Occipital lobe (tissue), 1 donor: ENCODE measurements at regions not wholly inside any gene's neighbourhood (a gene's known extent, or its start where the extent isn't known, plus 50 kb on each side); places are given as distances from the start of the nearest gene placed in this dataset.

Experiments
- DNase-seq: peaks from one replicate; lab custom pipeline; 2025; lab: John Stamatoyannopoulos, UW

DNA sequence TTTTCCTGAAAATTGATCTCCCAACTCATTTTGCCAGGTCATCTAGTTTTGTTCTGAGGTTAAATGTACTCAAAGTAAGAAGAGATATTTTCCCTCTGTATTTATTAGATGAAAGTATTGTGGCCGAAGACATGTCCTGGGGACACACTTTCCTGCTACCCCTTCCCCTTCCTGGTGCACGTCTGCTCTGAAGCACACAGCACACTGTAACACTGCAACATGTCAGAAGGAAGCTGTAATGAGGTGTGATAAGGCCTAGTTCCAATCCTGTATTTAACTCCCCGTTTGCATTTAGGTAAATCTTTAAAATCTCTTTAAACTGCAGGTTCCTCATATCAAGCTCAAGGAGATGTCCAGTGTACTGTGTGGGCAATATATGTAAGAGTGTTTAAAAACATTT lies 99.4 kb downstream of the HDGFL1 start:
- no peak for DNase-seq

GRCh38 chr6:22670605-22671004 lies 101.2 kb downstream of the HDGFL1 start:
- no peak for DNase-seq

DNA sequence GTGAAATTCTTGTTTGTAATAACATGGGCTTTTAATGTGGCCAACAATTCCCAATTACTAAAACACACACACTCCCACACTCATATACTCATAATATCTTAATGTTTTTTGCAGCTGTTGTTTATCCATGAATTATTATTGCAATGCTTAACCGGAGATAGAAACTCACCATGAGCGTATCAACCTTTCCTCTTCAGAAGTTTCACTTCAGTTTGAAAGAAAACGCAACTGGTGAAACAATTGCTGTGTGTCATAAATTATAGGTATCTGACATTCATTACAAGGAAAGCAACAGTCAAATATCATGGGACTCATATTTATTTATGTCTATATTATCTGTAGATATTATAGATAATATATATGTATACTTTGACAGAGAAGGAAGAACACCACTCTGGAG lies 104.1 kb downstream of the HDGFL1 start:
- no peak for DNase-seq

DNA sequence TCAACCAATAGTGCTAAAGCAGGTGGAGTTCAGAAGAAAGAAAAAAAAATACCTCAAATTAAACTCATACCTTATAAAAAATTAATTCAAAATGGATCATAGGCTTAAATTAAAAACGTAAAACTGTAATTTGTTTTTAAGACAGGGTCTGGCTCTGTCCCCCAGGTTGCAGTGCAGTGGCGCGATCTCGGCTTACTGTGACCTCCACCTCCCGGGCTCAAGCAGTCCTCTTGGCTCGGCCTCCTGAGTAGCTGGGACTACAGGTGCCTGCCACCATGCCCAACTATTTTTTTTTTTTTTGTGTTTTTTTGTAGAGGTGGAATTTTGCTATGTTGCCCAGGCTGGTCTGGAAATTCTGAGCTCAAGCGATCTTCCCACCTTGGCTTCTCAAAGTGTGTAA lies 111.6 kb downstream of the HDGFL1 start:
- DNase-seq, result no peak

DNA sequence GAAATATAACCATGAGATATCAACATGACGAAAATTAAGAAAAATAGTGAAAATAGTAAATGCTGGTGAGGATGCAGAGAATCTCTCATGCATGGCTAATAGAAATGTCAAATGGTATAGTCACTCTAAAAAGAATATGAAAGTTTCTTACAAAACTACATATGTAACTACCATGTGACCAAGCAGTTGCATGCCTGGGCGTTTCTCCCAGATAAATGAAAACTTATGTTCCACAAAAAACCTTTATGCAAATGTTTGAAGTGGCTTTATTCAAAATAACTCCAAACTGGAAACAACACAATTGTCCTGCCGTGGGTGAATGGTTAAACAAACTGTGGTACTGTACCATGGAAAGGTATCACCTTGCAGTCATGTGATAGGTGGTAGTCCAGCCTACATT lies 112.4 kb downstream of the HDGFL1 start:
- DNase-seq, result no peak

GRCh38 chr6:22682979-22683378 lies 113.6 kb downstream of the HDGFL1 start:
- no peak for DNase-seq

DNA sequence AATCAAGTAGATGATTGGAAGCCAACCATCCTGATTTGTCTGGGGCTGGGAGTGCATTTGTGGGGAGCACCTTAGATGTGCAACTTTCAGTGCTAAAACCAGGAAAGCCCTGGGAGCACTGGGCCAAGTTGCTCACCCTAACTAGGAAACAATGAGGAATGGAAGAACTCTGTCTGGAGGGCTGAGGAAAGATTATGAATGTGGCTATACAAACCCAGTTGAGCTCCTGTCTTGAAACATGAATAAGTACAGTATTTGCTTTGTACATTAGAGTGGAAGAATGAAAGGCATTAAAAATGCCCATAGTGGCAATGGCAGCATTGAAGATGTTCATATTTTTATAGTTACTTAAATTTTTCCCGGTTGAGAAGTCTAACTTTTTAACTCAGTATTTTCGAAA lies 121.1 kb downstream of the HDGFL1 start:
- no peak for DNase-seq

GRCh38 chr6:22694092-22694724 lies 124.8 kb downstream of the HDGFL1 start:
- DNase-seq, result no peak

DNA sequence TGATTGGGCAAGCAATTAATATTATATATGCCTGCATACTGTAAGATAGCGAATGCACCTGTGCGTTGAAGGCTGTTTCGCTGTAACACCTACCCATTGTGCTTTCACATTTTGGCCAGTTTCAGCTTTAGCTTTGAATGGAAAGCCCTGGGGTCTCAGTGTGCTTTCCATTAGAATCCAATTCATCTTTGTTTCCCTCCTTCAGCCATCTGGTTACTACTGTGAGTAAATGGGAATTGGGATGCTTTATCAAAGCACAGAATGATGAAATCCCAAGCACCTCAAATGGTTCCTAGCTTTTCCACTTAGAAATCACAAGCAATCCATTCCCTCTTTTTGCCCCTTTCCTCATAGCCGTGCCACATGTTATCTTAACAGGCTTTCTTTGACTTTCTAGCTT lies 127.1 kb downstream of the HDGFL1 start:
- no peak for DNase-seq

- no peak for DNase-seq
Measured at GRCh38 chr6:22697306-22697705, 127.9 kb downstream of the HDGFL1 start.

- no peak for DNase-seq
Measured at GRCh38 chr6:22699151-22699550, 129.8 kb downstream of the HDGFL1 start.

DNA sequence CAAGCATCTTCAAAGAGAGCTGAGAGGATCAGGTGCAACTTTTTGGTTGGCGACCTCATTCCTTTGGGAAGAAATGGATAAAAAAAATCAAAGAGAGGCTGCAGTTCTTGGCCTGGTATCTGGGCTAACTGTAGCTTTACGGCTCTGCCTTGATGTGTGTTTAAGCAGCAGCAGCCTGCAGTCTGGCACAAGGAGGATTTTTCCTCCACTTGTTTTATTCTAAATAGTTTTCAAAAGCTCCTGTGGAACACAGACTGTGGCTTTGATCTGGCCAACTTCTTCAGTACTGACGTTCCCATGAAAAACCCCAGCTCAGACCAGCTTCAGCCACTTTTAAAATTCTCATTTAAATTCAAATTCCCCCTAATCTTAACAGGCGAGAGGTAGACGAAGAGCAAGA lies 137.3 kb downstream of the HDGFL1 start:
- no peak for DNase-seq

DNA sequence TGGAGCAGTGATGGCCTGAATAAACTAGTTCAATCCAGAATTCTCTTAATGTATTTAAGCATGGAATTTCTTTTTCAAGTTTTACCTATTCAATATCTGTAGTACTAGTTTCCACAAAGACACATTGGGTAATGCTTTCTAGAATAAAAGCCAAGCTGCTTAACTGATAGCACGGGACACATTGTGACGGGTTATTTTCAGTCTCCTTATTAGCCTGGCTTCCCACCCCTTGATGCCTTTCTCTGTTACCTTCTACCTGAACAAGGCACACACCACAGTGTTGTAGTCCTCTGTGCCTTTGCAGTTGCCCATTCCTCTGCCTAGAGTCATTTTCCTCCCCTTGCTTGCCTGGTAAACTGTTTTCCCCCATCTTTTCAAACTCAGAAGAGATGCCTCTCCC lies 139.1 kb downstream of the HDGFL1 start:
- no peak for DNase-seq

- DNase-seq, result no peak
Measured at GRCh38 chr6:22709803-22710202, 140.4 kb downstream of the HDGFL1 start.

GRCh38 chr6:22716721-22717120 lies 147.4 kb downstream of the HDGFL1 start:
- no peak for DNase-seq

DNA sequence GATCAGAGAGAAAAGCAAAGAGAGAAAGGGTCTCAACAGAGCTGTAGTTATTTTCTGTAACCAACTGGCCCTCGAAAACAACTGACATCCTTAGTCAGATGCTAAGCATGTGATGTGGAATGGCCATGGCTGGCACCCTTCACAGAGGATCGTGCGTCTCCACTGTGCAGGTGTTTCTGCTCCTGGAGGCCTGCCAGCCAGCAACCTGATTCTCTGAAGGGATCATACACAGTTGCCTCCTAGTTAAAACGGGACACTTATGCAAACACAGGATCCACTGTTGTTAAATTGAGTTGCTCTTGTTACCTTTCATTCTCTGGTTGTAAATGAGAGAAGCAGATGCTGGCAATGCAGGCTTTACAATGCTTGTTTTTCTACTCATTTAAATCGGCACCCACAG lies 148.5 kb downstream of the HDGFL1 start:
- DNase-seq, result no peak

GRCh38 chr6:22722913-22723312 lies 153.5 kb downstream of the HDGFL1 start:
- no peak for DNase-seq

GRCh38 chr6:22726966-22727365 lies 157.6 kb downstream of the HDGFL1 start:
- DNase-seq, result no peak

DNA sequence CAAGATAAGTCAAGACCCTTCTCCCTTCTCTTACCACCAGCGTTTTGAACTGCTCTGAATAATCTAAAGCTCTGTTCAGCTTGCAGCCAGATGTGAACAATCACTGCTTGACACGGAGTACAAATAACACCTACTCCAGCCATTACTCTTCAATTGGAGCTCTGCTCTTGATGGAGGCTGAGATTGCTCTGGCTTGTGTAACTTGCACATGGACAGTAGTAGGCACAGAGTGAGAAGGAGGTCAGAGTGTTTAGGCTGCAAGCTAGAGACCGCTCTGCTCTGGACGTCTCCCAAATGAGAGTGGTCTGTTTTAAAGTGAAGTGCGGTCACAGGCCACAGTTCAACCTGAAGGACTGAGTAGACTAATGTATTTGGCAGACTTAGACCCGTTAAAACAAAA lies 158.3 kb downstream of the HDGFL1 start:
- no peak for DNase-seq

GRCh38 chr6:22732176-22732970 lies 163.0 kb downstream of the HDGFL1 start:
- no peak for DNase-seq

GRCh38 chr6:22736740-22737139 lies 167.4 kb downstream of the HDGFL1 start:
- DNase-seq, result no peak

DNA sequence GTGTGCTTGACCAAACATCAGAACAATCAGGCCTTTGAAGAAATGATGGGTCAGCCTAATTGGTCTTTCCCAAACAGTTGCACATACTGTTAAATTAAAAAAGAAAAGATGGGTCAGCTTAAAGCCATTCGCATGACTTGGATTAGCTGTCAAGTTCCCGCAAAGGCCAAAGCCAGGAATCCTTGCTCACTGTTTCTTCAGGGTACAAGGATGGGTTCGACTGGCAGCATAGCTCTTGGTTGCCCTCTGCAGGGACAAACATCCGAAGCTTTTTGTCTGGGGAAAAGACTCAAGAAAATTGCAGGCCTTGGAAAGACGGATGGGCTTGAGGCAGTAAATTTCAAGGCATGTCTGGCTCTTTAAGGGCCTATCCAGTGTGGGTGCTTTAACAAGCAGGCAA lies 168.0 kb downstream of the HDGFL1 start:
- no peak for DNase-seq

- no peak for DNase-seq
Measured at GRCh38 chr6:22738194-22738593, 168.8 kb downstream of the HDGFL1 start.
